Neural progenitor cell (in vitro differentiated cells): ENCODE measurements at regions not wholly inside any gene's neighbourhood (a gene's known extent, or its start where the extent isn't known, plus 50 kb on each side); places are given as distances from the start of the nearest gene placed in this dataset.

Experiments
- EZH2 ChIP-seq: fragments of 200-600 bp; sonication (generic); IDR thresholded peaks from 2 replicates; pipeline ENCODE4 v1.6.1; 2017; ENCODE audit warnings: antibody characterized with exemption, mild to moderate bottlenecking, moderate library complexity
- EZH2phosphoT487 ChIP-seq: fragments of 200-600 bp; sonication (generic); IDR thresholded peaks from 2 replicates; pipeline ENCODE4 v1.6.1; 2017; ENCODE audit warnings: antibody characterized with exemption
- TF ChIP-seq, protein P1 (sequence below): fragments of 200-600 bp; sonication (generic); IDR thresholded peaks from 2 replicates; pipeline ENCODE4 v1.5.1; 2017; ENCODE audit warnings: antibody characterized with exemption, mild to moderate bottlenecking

DNA sequence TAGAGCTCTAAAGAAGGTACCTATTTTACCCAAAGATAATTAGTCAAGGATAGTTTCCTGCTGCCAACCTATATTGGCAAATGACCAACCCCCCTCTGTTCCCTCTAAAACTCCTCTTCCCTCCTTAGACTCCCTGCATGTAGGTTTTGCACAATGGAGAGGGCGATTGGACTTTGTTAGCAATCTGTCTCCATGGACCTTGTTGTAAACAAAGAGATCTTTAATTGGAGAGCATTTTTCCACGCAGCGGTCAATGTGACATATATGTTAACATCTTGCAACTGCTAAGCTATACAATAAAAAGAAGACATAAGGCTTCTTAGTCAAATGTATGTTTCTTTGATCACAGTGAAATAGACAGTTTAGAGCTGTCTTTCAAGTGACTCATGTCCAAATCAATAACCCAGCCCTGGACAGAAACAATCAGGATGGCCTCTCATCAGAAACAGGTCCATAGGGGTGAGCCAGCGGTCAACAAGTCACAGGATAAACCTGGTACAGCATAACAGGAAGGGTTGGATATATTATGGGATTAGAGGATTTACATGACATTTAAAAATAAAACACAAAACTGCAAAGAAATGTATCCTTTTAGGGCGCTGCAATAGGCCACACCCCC, 69.7 kb upstream of the UBL3 start:
- TF ChIP-seq, protein P1, sequence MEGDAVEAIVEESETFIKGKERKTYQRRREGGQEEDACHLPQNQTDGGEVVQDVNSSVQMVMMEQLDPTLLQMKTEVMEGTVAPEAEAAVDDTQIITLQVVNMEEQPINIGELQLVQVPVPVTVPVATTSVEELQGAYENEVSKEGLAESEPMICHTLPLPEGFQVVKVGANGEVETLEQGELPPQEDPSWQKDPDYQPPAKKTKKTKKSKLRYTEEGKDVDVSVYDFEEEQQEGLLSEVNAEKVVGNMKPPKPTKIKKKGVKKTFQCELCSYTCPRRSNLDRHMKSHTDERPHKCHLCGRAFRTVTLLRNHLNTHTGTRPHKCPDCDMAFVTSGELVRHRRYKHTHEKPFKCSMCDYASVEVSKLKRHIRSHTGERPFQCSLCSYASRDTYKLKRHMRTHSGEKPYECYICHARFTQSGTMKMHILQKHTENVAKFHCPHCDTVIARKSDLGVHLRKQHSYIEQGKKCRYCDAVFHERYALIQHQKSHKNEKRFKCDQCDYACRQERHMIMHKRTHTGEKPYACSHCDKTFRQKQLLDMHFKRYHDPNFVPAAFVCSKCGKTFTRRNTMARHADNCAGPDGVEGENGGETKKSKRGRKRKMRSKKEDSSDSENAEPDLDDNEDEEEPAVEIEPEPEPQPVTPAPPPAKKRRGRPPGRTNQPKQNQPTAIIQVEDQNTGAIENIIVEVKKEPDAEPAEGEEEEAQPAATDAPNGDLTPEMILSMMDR, result no peak
- TF ChIP-seq EZH2phosphoT487 (no peak), EZH2 (no peak)
